HG03139 (cell line): ENCODE measurements at regions not wholly inside any gene's neighbourhood (a gene's known extent, or its start where the extent isn't known, plus 50 kb on each side); places are given as distances from the start of the nearest gene placed in this dataset.
"Not testable (repeated sequence)": the region's sequence is repeated elsewhere in the genome, so short reads cannot be mapped to it uniquely, and the experiment has no call there.

Experiments
- ATAC-seq: cut with Tn5 transposase; IDR thresholded peaks from one replicate; pipeline ENCODE4 v1.9.1; 2021; ENCODE audit not compliant: unreplicated experiment

GRCh38 chr4:66855956-66856355 lies 689.3 kb downstream of the CENPC start:
- ATAC-seq = no peak

- ATAC-seq = no peak
Measured at GRCh38 chr4:66853845-66854244, 691.5 kb downstream of the CENPC start.

DNA sequence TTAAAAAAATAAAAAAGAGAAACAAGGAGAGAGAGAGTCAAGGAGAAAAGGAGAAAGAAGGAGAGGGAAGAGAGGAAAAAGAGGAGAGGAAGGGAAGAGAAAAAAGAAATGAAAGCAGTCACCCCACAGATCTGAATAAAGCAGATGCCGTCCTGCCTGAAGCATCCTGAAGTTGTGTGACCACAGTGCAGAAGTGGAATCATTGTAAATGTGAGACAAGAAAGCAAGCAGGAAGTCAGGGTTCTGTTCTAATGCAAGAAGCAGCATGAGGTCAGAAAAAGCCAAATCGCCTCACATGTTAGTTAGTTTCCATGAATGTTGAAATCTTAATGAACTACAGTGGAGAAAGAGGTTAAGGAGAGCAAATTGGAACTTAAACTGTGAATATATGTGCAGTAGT lies 692.5 kb downstream of the CENPC start:
- ATAC-seq = no peak

DNA sequence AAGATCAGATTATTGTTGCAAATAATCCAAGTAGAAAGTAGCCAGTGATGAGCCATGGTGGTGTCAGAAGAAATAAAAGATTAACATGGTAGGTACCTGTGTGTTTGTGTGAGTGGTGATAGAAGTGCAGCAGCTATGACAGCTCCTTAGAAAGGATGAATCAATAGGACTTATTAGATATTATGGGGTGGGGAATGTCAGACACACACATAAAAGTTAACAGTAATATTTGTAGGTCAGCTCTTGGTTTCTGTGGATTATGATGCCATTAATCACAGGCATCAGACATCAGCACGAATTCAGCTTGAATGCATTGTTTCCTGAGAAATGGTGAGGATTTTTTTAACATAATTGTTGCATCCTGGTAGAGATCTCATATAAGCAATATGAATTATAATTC lies 695.7 kb downstream of the CENPC start:
- no peak for ATAC-seq

DNA sequence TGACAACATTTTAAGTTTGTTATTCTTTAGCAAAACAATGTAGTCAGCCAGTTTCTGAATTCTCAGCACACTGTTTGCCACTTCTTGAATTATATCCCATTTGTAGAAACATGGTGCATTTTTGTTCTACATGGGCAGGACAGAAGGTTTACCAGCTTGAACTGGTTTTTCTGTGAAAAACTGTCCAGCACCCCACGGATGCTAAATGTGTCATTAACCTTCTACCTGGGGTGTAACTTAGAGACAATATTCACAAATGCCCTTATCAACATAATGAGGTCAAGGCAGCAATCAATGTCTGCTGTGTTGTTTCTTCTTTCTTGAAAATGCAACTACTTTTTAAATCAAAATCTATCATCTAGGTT lies 702.6 kb downstream of the CENPC start:
- ATAC-seq = no peak

GRCh38 chr4:66842026-66842723 lies 703.1 kb downstream of the CENPC start:
- no peak for ATAC-seq

DNA sequence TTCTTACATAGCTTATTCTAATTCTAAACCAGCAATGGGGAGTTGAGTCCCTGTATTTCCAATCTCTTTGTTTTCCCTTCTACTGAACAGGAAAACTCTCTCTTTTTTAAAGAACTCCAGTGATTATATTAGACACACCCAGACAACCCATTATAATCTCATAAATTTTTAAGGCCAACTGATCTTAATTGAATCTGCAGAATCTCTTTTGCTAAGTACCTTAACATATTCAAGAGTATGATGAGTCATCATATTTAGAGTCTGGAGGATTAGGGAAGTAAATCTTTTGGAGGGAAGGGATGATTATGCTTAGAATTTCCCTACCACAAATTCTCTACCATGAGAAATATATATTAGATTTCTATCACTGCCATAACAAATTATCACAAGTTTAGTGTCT lies 705.1 kb downstream of the CENPC start:
- ATAC-seq = no peak

DNA sequence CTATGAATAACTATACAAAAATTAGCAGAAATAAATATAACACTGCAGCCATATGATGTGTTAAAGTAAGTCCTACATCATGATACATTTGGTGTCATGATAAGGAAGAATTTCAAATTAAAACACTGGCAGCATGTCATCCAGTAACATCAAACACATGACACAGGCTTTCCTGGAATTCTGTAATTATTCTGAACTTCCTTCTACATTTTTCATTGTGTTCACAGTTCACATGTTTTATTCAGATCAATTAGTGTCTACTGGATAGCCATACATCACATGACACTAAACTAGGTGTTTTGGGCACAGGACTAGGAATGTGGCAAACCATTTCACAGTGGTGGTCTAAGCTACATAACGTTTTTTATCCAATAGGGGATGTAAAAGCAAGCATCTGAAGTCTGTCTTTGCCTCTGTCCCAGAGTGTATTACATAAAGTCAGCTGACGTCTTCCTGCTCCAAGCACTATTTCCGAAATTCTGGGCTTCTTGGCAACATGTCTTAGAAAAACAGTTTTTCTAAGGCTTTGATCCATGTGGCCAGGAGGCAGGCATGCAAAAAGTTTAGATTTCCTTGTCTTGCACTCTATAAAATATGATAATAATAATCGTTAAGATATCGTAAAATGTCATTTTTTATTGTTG lies 707.9 kb downstream of the CENPC start:
- no peak for ATAC-seq

DNA sequence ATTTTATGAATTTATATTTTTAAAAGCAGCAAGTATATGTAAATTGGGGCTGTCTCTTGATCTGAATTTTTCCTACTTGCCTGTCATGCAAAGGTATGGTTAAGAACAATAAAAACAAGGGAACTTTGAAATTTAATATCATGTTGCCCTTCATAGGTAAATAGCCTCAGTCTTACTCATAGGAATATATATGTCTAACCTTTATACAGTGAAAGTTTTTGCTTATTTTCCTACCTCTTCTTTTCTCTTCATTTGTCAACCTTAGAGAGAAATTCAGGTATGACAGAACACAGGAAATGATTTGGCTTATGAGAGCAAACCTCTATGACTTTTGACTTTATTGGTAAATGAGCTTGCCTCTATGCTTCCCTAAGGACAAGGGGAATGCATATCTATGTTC lies 716.0 kb downstream of the CENPC start:
- no peak for ATAC-seq

- ATAC-seq = no peak
Measured at GRCh38 chr4:66820681-66821080, 724.6 kb downstream of the CENPC start.

- ATAC-seq = no peak
Measured at GRCh38 chr4:66814277-66814676, 731.0 kb downstream of the CENPC start.

DNA sequence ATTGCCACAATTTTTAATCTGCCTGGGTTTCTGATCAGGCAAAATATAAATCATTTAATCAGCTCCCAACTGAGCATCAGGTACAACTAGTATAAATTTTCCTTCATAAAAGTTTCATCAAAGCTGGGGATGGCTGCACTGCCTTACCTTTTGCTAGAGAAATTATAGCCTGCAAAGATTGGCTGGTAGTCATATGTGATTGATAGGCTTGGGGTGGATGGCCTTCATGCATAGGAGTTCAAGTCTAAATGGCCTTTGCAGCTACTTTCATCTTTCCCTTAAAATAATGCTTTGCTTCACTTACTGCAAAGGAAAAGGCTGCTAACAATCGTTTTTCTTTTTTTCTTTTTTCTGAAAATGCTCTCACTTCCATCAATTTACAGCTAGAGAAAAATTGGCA lies 739.7 kb downstream of the CENPC start:
- ATAC-seq = no peak

- ATAC-seq = no peak
Measured at GRCh38 chr4:66804979-66805378, 740.3 kb downstream of the CENPC start.

DNA sequence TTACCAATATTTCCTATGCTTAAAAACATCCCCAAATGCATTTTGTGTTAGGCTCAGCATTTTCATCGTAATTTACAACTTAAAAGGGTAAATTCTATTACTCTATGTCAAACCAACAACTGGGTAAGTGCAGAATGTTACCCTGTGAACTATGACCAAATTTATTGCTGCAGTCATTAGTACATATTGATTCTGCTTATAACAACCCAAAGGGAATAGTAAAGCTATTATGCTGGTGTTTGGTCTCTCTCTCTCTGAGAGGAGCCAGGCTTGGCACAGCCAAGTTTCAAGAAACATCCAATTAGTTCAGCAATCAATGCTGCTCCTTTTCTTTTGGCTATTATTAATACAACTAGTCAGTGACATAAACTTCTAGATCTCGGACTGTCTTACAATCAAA lies 747.7 kb downstream of the CENPC start:
- ATAC-seq = no peak

DNA sequence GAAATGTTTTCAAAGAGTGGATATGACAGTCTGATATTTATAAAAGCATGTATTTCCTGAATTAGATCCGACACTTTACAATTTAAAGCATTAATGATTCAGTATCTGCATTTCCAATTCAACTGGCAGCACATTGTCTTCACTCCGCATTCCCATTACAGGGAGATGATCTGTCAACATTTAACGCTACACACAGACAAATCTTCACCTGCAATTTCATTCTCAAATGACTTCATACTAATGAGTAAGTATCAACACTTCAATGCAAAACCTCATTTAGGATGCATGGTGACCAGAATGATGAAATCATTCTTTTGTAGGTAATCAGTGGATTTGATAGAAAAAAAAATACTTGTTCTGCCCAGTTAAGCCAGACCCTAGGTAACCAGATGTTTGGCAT lies 749.6 kb downstream of the CENPC start:
- ATAC-seq = no peak

DNA sequence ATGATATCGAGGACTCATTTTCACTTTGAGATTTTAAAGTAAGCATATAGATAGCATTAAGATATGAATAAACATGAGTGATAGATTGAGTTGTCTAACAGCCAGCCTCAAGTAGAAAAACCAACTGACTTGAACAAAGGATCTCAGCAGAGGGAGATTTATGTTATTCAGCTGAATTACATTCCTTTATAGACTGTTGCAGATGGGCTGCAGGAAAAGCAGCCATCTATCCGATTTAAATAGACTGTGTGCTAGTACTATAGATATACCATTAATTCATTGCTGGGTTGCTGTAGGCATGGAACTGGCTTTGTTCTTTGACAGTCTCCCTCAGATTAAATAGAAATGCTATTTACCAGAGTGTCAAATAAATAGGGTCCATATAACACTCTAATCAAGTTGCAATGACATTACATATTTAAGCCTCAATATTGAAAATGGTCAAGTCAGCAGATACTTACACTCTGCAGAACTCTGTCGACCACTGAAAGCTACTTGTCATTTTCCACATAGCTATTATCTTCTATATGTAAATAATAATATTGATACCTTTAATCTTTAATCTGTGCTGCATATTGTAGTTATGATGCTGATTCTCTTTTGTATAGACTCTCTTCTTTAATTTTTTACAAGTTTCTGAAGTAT lies 750.8 kb downstream of the CENPC start:
- ATAC-seq = no peak

- no peak for ATAC-seq
Measured at GRCh38 chr4:66791686-66792085, 753.6 kb downstream of the CENPC start.

DNA sequence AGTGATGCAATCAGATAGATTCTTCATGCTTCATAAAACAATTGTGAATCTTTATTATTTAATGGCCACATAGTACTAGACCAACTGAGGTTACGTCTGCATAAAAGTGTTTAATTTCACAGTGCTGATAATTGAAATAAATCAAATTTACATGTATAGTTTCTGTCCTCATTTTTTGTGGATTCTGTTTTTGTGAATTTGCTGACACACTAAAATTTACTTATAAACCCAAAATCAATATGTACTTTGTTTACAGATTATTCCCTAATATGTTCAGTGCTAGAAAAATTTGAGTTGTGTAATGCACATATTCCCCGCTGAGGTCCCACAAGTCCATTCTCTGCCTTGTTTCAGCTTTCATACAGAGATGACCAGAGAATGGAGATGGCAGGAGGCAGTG lies 759.8 kb downstream of the CENPC start:
- no peak for ATAC-seq

GRCh38 chr4:66782751-66783150 lies 762.6 kb downstream of the CENPC start:
- not testable (repeated sequence) for ATAC-seq

GRCh38 chr4:66777097-66777496 lies 768.2 kb downstream of the CENPC start:
- no peak for ATAC-seq

GRCh38 chr4:66769441-66769840 lies 775.9 kb downstream of the CENPC start:
- no peak for ATAC-seq

GRCh38 chr4:66767442-66767841 lies 777.9 kb downstream of the CENPC start:
- no peak for ATAC-seq

DNA sequence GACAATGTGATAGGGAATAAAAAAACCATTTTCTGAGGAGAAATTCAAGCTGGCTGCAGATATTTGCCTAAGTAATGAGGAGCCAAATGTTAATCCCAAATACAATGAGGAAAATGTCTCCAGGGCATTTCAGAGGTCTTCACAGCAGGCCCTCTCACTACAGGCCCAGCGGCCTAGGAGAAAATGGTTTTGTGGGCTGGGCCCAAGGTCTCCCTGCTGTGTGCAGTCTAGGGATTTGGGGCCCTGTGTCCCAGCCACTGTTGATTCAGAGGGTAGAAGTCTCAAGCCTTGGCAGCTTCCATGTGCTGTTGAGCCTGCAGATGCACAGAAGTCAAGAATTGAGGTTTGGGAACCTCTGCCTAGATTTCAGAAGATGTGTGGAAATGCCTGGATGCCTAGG lies 778.7 kb downstream of the CENPC start:
- ATAC-seq = no peak
